ENCODE measurements at regions not wholly inside any gene's neighbourhood (a gene's known extent, or its start where the extent isn't known, plus 50 kb on each side); places are given as distances from the start of the nearest gene placed in this dataset.

- Histone ChIP-seq H3K9me3 (ENCODE audit: insufficient read depth in 2 of 2, low read depth in 1 of 2, low read length in 1 of 2) (no peaks in the 10 kb centered on the region), H3K36me3 (ENCODE audit: control insufficient read depth in 2 of 4, insufficient read depth in 4 of 4, low read length in 3 of 4) (no peaks in the 10 kb centered on the region), H3K27ac (ENCODE audit: low read depth, low read length) (no peak overlapping the region), H3K4me2 (ENCODE audit: insufficient read depth in 1 of 2, low read depth in 2 of 2, low read length in 2 of 2) (no peak overlapping the region), H3K79me2 (ENCODE audit: control insufficient read depth in 1 of 2, insufficient read depth in 2 of 2, low read length in 2 of 2) (no peaks in the 10 kb centered on the region), H2BK12ac (ENCODE audit: low read depth, low read length) (no peak overlapping the region), H3K56ac (replicated peaks; ENCODE audit: insufficient read length, low read depth, low read length) (no peak overlapping the region), H2BK15ac (ENCODE audit: low read length) (no peak overlapping the region), H3K4me1 (replicated peaks in 1 of 4; ENCODE audit: control insufficient read depth in 3 of 4, insufficient read depth in 4 of 4, low read length in 3 of 4) (no peaks in the 10 kb centered on the region), H3K4me3 (ENCODE audit: extremely low read depth in 1 of 4, insufficient read depth in 2 of 4, low read depth in 3 of 4, low read length in 4 of 4) (no peak overlapping the region), H3K4ac (replicated peaks; ENCODE audit: insufficient read length, low read depth, low read length) (no peak overlapping the region), H4K20me1 (replicated peaks in 1 of 2; ENCODE audit: control insufficient read depth in 1 of 2, insufficient read depth in 2 of 2, low read length in 2 of 2) (no peaks in the 10 kb centered on the region), H3K23me2 (ENCODE audit: low read depth, low read length) (no peaks in the 10 kb centered on the region), H3K14ac (ENCODE audit: insufficient read length) (no peak overlapping the region), H3K23ac (ENCODE audit: insufficient read length) (no peak overlapping the region), H3K18ac (ENCODE audit: extremely low read depth, low read length) (no peak overlapping the region), H4K5ac (ENCODE audit: insufficient read length, low read depth, low read length) (no peak overlapping the region), H3K9ac (replicated peaks in 1 of 4; ENCODE audit: extremely low read depth in 1 of 4, low read depth in 3 of 4, low read length in 3 of 4) (no peak overlapping the region), H4K91ac (replicated peaks; ENCODE audit: insufficient read length, low read length) (no peak overlapping the region), H2BK20ac (ENCODE audit: low read length) (no peak overlapping the region), H4K8ac (ENCODE audit: extremely low read depth, insufficient read depth, low read length) (no peak overlapping the region), H3K27me3 (replicated peaks in 1 of 4; ENCODE audit: control insufficient read depth in 3 of 4, extremely low read depth in 1 of 4, insufficient read depth in 3 of 4, low read length in 3 of 4) (no peaks in the 10 kb centered on the region), H2AFZ (ENCODE audit: low read length) (no peak overlapping the region), H2AK5ac (ENCODE audit: low read depth, low read length) (no peak overlapping the region), H3K79me1 (ENCODE audit: low read depth, low read length) (no peaks in the 10 kb centered on the region), H2BK120ac (replicated peaks; ENCODE audit: low read depth, low read length) (no peak overlapping the region), H2BK5ac (ENCODE audit: low read depth, low read length) (no peak overlapping the region)
- FAIRE-seq (no peak), DNase-seq (ENCODE audit: low read depth in 1 of 2, low spot score in 2 of 2) (no peak)
- 94% methylated on average over 2 of the region's 2 CpGs; no CpG with 5 or more reads in 1 of the 2 experiments for WGBS, 2 experiments (ENCODE audit: extremely low coverage in 1 of 2, insufficient coverage in 1 of 2, insufficient read length in 1 of 2, insufficient replicate concordance in 2 of 2, low coverage in 1 of 2, low lambda C conversion rate in 2 of 2, missing lambda C conversion rate in 1 of 2)
- POLR2A ChIA-PET (ENCODE audit: partially characterized antibody): no interaction called here
- TF ChIP-seq SP2 (IDR thresholded peaks at IDR 0.05; ENCODE audit: low read length) (no peak), RNF2 (IDR thresholded peaks at IDR 0.05; ENCODE audit: borderline replicate concordance, low read depth, low read length, missing control alignments, poor library complexity, severe bottlenecking) (no peak), HDAC6 (IDR thresholded peaks at IDR 0.05; ENCODE audit: low read depth, low read length) (no peak), RFX5 (IDR thresholded peaks at IDR 0.05; ENCODE audit: borderline replicate concordance, low read depth, low read length) (no peak), POLR2A (IDR thresholded peaks at IDR 0.05; ENCODE audit: control extremely low read depth in 1 of 2, low read depth in 2 of 2, low read length in 2 of 2) (no peak), JUN (IDR thresholded peaks at IDR 0.05; ENCODE audit: low read depth, low read length) (no peak), PHF8 (conservative IDR thresholded peaks at IDR 0.05; ENCODE audit: low read depth, low read length) (no peak), TBP (IDR thresholded peaks at IDR 0.05; ENCODE audit: low read depth, low read length) (no peak), SUZ12 (IDR thresholded peaks at IDR 0.05; ENCODE audit: low read length) (no peak), RAD21 (IDR thresholded peaks at IDR 0.05 in 1 of 2, conservative IDR thresholded peaks at IDR 0.05 in 1 of 2; ENCODE audit: low read depth in 2 of 2, low read length in 2 of 2) (no peak), TCF12 (IDR thresholded peaks at IDR 0.05; ENCODE audit: low read depth, low read length) (no peak), SIX5 (IDR thresholded peaks at IDR 0.05; ENCODE audit: low read depth, low read length) (no peak), EP300 (IDR thresholded peaks at IDR 0.05; ENCODE audit: borderline replicate concordance in 1 of 2, low read depth in 2 of 2, low read length in 2 of 2) (no peak), KDM5A (IDR thresholded peaks at IDR 0.05; ENCODE audit: low read length) (no peak), SP4 (IDR thresholded peaks at IDR 0.05; ENCODE audit: low read length) (no peak), RXRA (IDR thresholded peaks at IDR 0.05; ENCODE audit: insufficient read depth, low read depth, low read length) (no peak)
- CTCF ChIA-PET (ENCODE audit: partially characterized antibody): interaction anchor here (0.5 kb wide), 1 partner anchor 1167 kb away, joined by 3 read pairs; no protein-coding TSS in a partner anchor
These were observed 346.4 kb downstream of the CHRM3 start for GRCh38 chr1:239732770-239733169.

Measured in H1 (cell line).